Choroid plexus epithelial cell (primary cell): ENCODE measurements at regions not wholly inside any gene's neighbourhood (a gene's known extent, or its start where the extent isn't known, plus 50 kb on each side); places are given as distances from the start of the nearest gene placed in this dataset.

ENCODE experiments used
- DNase-seq: peaks from one replicate; pipeline ENCODE4 v3.0.0-alpha.2; 2010; ENCODE audit warnings: low read depth
- H3K4me3 ChIP-seq: 2 replicates; pipeline ENCODE4 v1.5.1; 2011; ENCODE audit warnings: low read depth, mild to moderate bottlenecking, control low read depth, low read length, moderate library complexity
- CTCF ChIP-seq: conservative IDR thresholded peaks from 2 replicates; pipeline ENCODE4 v1.5.1; 2011; ENCODE audit warnings: low read depth, mild to moderate bottlenecking, control low read depth, inconsistent platforms, low read length, moderate library complexity

- no peak for TF ChIP-seq CTCF
- H3K4me3 ChIP-seq, result no peak overlapping the region
- no peak for DNase-seq
Measured at GRCh38 chr16:73993878-73994277, 302.7 kb upstream of the PSMD7 start.

DNA sequence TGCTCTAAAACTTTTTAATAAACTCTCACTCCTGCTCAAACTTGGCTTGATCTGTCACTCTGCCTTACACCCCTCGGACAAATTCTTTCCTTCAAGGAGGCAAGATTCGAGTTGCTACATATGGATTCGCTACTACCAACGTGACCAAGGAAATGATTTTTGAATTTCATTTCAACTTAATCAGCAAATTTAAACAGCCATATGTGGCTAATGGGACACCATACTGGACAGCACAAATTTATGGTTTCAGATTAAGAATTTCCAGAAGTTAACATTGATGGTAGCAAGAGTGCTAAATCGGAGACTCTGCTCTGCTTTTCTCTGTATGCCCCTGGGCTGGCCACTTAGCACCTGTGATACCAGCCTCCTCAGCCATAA is 318.2 kb upstream of the PSMD7 start:
- no peak for DNase-seq
- no peak overlapping the region for H3K4me3 ChIP-seq
- no peak for TF ChIP-seq CTCF

GRCh38 chr16:73976644-73977043 is 320.0 kb upstream of the PSMD7 start:
- DNase-seq, result no peak
- TF ChIP-seq CTCF, result no peak
- no peak overlapping the region for H3K4me3 ChIP-seq

DNA sequence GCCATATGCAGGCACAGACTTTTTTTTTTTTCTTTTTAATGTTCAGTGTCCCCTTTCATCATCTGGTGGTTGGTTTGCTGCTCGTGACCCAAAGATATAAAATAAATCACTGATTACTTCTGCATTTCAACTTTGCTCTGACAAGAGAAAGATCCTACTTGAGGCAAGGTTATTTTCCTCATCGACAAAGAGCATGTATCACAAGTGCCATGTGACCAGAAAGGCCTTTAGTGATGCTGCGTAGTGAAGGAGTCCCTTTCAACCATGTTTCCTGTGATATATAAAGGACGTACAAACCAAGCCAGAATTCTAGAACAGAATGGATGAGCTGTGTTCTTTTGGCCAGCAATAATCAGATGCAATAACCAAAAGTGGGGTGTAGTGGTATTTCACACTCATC is 323.4 kb upstream of the PSMD7 start:
- no peak overlapping the region for H3K4me3 ChIP-seq
- TF ChIP-seq CTCF, result no peak
- no peak for DNase-seq

DNA sequence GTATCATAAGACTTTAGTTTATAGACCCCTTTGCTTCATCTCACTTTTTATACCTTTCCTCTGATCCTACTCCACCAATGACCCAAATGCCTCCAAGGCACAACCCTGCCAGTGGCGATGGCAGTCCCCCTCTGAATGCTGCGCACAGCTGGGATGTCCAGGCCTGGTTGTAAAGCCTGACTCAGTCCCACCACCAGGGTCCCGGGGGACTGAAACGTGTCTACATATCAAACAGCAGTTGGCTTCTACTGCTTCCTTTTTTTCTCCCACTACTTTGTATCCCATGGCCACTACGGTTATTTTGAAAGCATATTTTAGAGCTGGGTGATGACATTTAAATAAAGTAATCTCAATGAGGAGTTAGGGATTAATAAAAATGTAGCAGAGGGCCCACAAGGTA is 329.8 kb upstream of the PSMD7 start:
- no peak overlapping the region for H3K4me3 ChIP-seq
- TF ChIP-seq CTCF, result no peak
- no peak for DNase-seq

- TF ChIP-seq CTCF, result no peak
- no peak for DNase-seq
- H3K4me3 ChIP-seq, result no peak overlapping the region
Measured at GRCh38 chr16:73965591-73965990, 331.0 kb upstream of the PSMD7 start.

DNA sequence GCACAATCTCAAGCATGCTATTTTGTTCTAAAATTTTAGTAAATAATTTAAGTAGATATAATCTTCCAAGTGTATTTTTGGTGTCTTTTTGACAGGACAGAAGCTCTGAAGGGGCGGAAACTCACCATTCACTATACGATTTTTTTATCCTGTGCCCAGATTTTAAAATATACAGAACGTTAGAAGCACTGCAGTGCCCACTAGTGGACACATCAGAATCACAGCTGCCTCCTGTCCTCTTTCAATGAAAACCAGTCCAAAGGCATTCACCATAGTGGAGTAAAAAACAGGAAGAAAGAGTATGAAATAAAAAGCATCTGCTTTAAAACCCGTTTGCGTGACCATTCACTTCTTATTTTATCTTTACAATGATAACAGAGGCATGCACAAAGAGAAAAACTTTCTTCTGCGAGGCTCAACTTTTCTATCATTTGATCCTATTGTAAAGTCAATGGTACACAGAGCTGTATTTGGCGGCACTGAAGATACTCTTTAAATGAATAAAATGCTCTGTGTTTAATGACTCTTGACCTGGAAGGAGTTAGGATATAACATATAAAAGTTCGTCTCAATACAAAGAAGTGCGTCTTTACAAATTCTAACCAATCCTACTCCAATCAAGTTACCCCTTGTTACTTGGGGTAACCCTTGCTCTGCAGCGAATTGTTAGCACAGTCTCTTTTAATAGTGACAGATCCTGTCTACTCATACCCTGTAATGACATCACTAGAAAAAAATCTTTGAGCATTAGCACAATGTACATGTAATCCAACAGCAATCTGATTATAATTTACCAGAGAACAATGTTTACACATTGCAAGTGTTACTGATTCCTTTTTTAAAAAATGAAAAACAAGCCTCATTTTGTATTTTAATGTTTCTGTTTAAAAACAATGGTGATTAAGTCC is 339.8 kb upstream of the PSMD7 start:
- TF ChIP-seq CTCF, result peak; percentile 86
- peak; percentile 73 for DNase-seq
- H3K4me3 ChIP-seq, result no peak overlapping the region
